C4-2B (cell line): ENCODE measurements at regions not wholly inside any gene's neighbourhood (a gene's known extent, or its start where the extent isn't known, plus 50 kb on each side); places are given as distances from the start of the nearest gene placed in this dataset.

ENCODE experiments used
- H3K27ac ChIP-seq: fragments of 450-650 bp; 2 replicates; pipeline ENCODE4 v1.5.1; 2017
- ZFX ChIP-seq: fragments of 450-650 bp; IDR thresholded peaks from 2 replicates; pipeline ENCODE4 v1.6.1; 2017
- TF ChIP-seq, protein P1 (sequence below): fragments of 450-650 bp; conservative IDR thresholded peaks from 2 replicates; pipeline ENCODE4 v1.5.1; 2017; ENCODE audit warnings: mild to moderate bottlenecking

DNA sequence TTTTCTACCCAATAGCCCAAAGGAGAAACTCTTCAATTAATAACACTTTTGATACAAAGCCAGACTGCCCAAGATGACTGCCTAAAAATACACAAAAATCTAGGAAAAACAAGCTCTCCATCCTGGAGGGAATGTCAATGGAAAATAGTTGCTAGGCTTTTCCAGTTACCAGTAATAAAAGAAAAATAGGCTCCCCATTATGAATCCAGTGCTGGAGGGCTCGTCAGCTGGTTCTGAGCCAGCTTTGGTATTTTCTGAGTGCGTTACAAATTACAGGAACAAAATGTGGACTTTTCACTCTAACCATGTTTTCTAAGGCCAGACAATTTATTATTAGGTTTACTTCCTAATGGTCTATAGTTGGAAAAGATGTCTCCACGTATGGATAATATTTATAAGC, 414.5 kb downstream of the ACTL7B start:
- TF ChIP-seq, protein P1, sequence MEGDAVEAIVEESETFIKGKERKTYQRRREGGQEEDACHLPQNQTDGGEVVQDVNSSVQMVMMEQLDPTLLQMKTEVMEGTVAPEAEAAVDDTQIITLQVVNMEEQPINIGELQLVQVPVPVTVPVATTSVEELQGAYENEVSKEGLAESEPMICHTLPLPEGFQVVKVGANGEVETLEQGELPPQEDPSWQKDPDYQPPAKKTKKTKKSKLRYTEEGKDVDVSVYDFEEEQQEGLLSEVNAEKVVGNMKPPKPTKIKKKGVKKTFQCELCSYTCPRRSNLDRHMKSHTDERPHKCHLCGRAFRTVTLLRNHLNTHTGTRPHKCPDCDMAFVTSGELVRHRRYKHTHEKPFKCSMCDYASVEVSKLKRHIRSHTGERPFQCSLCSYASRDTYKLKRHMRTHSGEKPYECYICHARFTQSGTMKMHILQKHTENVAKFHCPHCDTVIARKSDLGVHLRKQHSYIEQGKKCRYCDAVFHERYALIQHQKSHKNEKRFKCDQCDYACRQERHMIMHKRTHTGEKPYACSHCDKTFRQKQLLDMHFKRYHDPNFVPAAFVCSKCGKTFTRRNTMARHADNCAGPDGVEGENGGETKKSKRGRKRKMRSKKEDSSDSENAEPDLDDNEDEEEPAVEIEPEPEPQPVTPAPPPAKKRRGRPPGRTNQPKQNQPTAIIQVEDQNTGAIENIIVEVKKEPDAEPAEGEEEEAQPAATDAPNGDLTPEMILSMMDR, result no peak
- TF ChIP-seq ZFX, result no peak
- no peak overlapping the region for H3K27ac ChIP-seq

DNA sequence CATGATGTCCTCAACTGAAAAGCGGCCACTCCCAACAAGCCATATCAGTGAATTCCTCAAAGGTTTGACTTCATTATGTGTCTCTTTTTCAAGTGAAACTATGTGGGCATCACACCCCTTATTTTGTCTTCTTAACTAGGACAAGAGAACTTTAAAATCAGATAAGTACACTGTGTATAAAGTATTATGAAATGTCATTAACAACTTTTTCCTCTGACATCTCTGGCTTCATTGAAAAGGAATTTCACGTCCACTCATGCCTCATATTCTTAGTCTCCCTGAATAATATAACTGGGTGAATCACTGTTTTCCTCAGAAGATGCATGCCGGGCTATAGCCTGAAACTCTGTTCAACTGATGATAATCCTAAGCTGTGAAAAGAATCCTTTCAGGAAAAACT, 415.8 kb downstream of the ACTL7B start:
- no peak overlapping the region for H3K27ac ChIP-seq
- TF ChIP-seq, protein P1, result no peak
- no peak for TF ChIP-seq ZFX

DNA sequence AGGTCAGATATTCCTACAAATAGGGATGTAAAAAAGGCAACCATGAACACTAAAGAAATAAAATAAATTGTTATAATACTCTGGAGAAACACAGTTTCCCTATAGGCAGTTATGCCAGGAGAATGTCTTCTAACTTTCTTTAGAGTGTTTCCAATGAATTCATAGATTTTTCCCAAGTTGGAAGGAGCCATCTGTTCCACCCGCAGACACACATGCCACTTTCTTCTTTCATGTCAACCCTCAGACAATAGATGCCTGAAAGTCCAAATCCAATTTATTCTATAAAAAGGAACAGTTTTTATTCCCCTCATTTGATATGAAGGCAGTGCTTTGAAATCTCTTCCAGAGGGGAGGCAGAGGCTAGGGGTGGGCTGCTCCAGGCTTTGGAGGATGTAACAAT, 418.1 kb downstream of the ACTL7B start:
- TF ChIP-seq ZFX, result no peak
- TF ChIP-seq, protein P1, result no peak
- H3K27ac ChIP-seq, result no peak overlapping the region

DNA sequence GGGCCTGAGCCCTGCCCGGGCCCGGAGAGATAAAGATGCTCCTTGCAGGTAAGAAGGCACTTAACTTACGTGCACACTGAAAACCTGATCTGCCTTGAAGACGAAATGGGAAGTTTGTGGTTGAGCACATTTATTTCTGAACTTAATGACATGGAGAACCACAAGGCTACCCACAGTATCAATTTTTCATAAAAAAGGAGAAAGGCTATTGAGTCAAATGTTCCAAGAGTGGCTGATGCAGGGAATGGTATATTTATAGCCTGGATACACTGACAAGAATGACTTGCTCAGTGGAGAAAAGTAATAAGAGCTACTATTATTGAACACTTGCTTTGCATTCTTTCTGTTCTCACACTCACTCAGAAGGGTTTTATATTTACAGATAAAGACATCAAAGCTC, 419.3 kb downstream of the ACTL7B start:
- no peak for TF ChIP-seq ZFX
- TF ChIP-seq, protein P1, result no peak
- no peak overlapping the region for H3K27ac ChIP-seq

DNA sequence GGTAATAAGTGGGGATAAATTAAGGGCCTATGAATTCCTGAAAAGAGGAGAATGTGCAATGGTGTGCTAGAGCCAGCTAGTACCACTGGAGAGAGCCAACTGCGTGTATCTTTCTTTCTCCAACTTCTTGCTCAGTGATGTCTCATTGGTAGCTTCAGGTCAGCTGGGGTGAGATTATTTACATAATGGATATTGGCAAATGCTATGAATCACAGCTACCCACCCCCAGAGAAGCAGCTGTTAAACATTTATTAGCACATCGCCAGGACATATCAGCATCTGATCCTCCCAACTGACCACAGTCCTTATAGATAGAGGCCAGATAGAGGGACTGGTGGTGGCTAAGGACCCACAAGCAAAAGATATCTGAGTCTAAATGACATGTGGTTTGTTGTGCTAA, 421.3 kb downstream of the ACTL7B start:
- TF ChIP-seq ZFX, result no peak
- TF ChIP-seq, protein P1, result no peak
- no peak overlapping the region for H3K27ac ChIP-seq

DNA sequence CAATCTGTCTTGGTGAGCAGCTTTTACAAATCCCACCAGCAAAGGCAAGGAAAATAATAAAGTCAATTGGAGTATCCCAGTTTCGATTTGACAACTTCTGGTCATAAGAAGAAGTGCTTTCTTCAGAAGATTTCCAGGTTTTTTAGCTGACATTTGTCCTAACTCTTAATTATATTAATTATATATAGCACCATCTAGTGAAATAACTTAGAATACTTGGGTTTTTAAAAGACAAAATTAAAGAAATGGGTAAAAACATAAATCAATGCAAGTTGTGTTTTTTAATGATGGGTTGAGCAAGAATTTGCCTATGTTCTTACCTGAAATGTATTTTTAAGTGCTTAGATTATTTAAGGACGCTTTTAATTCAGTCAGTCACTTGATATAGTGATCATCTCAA, 421.8 kb downstream of the ACTL7B start:
- no peak overlapping the region for H3K27ac ChIP-seq
- no peak for TF ChIP-seq ZFX
- TF ChIP-seq, protein P1, result peak; percentile 30

DNA sequence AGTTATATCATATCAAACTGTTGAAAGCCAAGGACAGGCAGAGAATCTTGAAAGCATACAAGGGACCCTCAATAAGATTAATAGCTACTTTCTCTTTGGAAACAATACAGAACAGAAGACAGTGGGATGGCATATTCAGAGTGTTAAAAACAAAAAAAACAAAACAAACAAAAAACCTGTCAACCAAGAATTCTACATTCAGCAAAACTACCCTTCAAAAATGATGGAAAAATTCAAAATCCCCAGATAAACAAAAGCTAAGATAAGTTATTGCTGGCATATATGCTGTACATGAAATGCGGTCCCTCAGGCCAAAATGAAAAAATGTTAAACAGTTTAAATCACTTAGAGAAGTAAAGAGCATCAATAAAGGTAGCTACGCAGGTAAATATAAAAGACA, 425.1 kb downstream of the ACTL7B start:
- no peak for TF ChIP-seq ZFX
- TF ChIP-seq, protein P1, result no peak
- no peak overlapping the region for H3K27ac ChIP-seq
